SIG-M5 treated with dmso at 0.1 percent for 504 hours (cell line): ENCODE measurements at regions not wholly inside any gene's neighbourhood (a gene's known extent, or its start where the extent isn't known, plus 50 kb on each side); places are given as distances from the start of the nearest gene placed in this dataset.

Experiments
- DNase-seq: peaks from one replicate; lab custom pipeline; 2025; ENCODE audit not compliant: unreplicated experiment; lab: John Stamatoyannopoulos, UW

- no peak for DNase-seq
These were observed 242.5 kb upstream of the AJAP1 start for GRCh38 chr1:4411862-4412261.

GRCh38 chr1:4415476-4415875, 238.9 kb upstream of the AJAP1 start:
- no peak for DNase-seq

- DNase-seq = no peak
These were observed 238.2 kb upstream of the AJAP1 start for GRCh38 chr1:4416189-4416588.

GRCh38 chr1:4418021-4418420, 236.4 kb upstream of the AJAP1 start:
- DNase-seq = no peak

GRCh38 chr1:4421986-4422385, 232.4 kb upstream of the AJAP1 start:
- DNase-seq = no peak

GRCh38 chr1:4422504-4423289, 231.7 kb upstream of the AJAP1 start:
- DNase-seq = no peak

- no peak for DNase-seq
These were observed 230.2 kb upstream of the AJAP1 start for GRCh38 chr1:4424254-4424653.

GRCh38 chr1:4424766-4425165, 229.6 kb upstream of the AJAP1 start:
- no peak for DNase-seq

GRCh38 chr1:4425892-4426291, 228.5 kb upstream of the AJAP1 start:
- DNase-seq = no peak

GRCh38 chr1:4428711-4429110, 225.7 kb upstream of the AJAP1 start:
- DNase-seq = no peak

GRCh38 chr1:4430406-4431365, 223.7 kb upstream of the AJAP1 start:
- no peak for DNase-seq

GRCh38 chr1:4431491-4431890, 222.9 kb upstream of the AJAP1 start:
- DNase-seq = no peak

- no peak for DNase-seq
These were observed 221.3 kb upstream of the AJAP1 start for GRCh38 chr1:4433075-4433474.

- no peak for DNase-seq
These were observed 210.3 kb upstream of the AJAP1 start for GRCh38 chr1:4444086-4444485.

- DNase-seq = no peak
These were observed 206.5 kb upstream of the AJAP1 start for GRCh38 chr1:4447778-4448420.

- no peak for DNase-seq
These were observed 204.4 kb upstream of the AJAP1 start for GRCh38 chr1:4449972-4450371.

GRCh38 chr1:4452701-4453100, 201.7 kb upstream of the AJAP1 start:
- no peak for DNase-seq

GRCh38 chr1:4460052-4460451, 194.4 kb upstream of the AJAP1 start:
- DNase-seq = no peak

- DNase-seq = no peak
These were observed 193.8 kb upstream of the AJAP1 start for GRCh38 chr1:4460651-4461050.

GRCh38 chr1:4461726-4462290, 192.6 kb upstream of the AJAP1 start:
- DNase-seq = no peak

- no peak for DNase-seq
These were observed 191.5 kb upstream of the AJAP1 start for GRCh38 chr1:4462831-4463484.
